Urinary bladder (tissue), 4 donors: ENCODE measurements at regions not wholly inside any gene's neighbourhood (a gene's known extent, or its start where the extent isn't known, plus 50 kb on each side); places are given as distances from the start of the nearest gene placed in this dataset. TPM values are rescaled to one million over a fixed set of nuclear protein-coding genes. Genes with fewer than 3 reads are reported as not detected.

ENCODE experiments used
- DNase-seq: peaks from one replicate; pipeline ENCODE4 v3.0.0-alpha.2; 2015; ENCODE audit errors: extremely low spot score
- H3K27ac ChIP-seq: one replicate; pipeline ENCODE4 v1.5.1; 2013; ENCODE audit warnings: low read depth, mild to moderate bottlenecking, moderate library complexity
- H3K36me3 ChIP-seq: one replicate; pipeline ENCODE4 v1.6.1; 2013; ENCODE audit warnings: mild to moderate bottlenecking, moderate library complexity; ENCODE audit not compliant: insufficient read depth
- H3K4me1 ChIP-seq: one replicate; pipeline ENCODE4 v1.6.1; 2013; ENCODE audit warnings: mild to moderate bottlenecking, moderate library complexity; ENCODE audit not compliant: insufficient read depth
- H3K4me3 ChIP-seq: one replicate; pipeline ENCODE4 v1.5.1; 2013; ENCODE audit warnings: low read depth, low read length
- WGBS: extraction: QIAGEN DNeasy Blood & Tissue Kit; methylation state at CpG from one replicate; pipeline ENCODE4 v1.1.7; 2013; 5-methylcytosine and 5-hydroxymethylcytosine counted together
- small RNA-seq: library from RNA; depleted of rRNA; stranded (forward); fragments of <200 nt; gene quantifications from one replicate; pipeline ENCODE3, GENCODE V24; 2014
- donor health status: healthy with polysubstance abuse.
- donor health status: healthy.

DNA sequence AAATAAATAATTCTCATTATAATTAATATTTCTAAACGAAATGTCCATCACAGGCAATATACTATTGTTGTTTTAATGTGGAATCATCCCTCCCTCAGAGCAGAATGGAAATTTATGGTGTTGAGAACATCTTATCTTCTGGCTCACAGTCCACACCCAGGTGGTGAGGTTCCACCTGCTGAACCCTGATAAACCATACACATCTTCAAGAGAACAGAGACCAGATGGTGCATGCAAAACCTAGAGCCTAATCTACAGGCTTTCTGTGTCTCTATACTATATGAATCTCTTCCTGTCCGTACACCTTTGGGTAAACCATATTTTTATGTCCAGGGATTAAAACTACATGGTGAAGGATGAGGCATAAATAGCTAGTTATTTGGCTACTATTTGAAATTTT is 52.3 kb upstream of the UFL1 start:
- H3K4me1 ChIP-seq = no peaks in the 10 kb centered on the region
- WGBS = 67% methylated on average over 2 of the region's 2 CpGs
- no peak for DNase-seq

DNA sequence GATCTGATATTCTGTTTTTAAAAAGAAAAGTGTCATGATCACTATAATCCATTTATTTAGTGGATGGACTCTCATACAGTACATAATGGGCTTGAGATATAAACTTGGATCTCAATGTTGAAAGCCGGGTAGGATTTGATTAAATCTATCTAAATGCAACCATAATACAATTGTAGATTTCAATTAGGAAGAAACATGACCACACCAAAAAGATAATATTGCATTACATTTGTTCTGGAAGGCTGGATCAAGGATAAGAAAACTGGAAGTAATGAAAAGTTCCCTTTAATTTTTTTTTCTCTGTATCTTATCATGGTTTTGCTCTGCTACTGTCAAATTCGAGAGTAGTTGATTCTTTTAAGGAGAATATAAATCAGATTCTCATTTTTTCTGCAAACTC is 51.3 kb upstream of the UFL1 start:
- H3K4me1 ChIP-seq = no peaks in the 10 kb centered on the region
- no peaks in the 10 kb centered on the region for H3K36me3 ChIP-seq
- DNase-seq = no peak
- no peak overlapping the region for H3K27ac ChIP-seq
- no peak overlapping the region for H3K4me3 ChIP-seq
- WGBS = 68% methylated on average over 2 of the region's 2 CpGs

More for the DNA sequence above, 52.3 kb upstream of the UFL1 start:
- H3K4me3 ChIP-seq = no peak overlapping the region
- H3K36me3 ChIP-seq = no peaks in the 10 kb centered on the region
- no peak overlapping the region for H3K27ac ChIP-seq

Small RNA genes lying in the stretch of these regions (small RNA-seq; reads per million reads assigned to genes)
- not detected for gene RN7SL797P
